Neuronal stem cell (in vitro differentiated cells): ENCODE measurements at regions not wholly inside any gene's neighbourhood (a gene's known extent, or its start where the extent isn't known, plus 50 kb on each side); places are given as distances from the start of the nearest gene placed in this dataset.

Experiments used
- DNase-seq: peaks from one replicate; pipeline ENCODE4 v3.0.0-alpha.2; 2013; ENCODE audit warnings: low spot score
- H2AFZ ChIP-seq: one replicate; pipeline ENCODE4 v1.6.1; 2013; ENCODE audit warnings: mild to moderate bottlenecking, low read length, inconsistent platforms
- H2AK5ac ChIP-seq: 2 replicates; pipeline ENCODE4 v1.6.1; 2013; ENCODE audit warnings: low read depth, mild to moderate bottlenecking, inconsistent platforms, low read length, moderate library complexity, mixed read lengths
- H2BK120ac ChIP-seq: 2 replicates; pipeline ENCODE4 v1.6.1; 2013; ENCODE audit warnings: low read depth, mild to moderate bottlenecking, inconsistent platforms, low read length, moderate library complexity, mixed read lengths
- H2BK12ac ChIP-seq: one replicate; pipeline ENCODE4 v1.6.1; 2013; ENCODE audit warnings: low read length, inconsistent platforms
- H2BK15ac ChIP-seq: 2 replicates; pipeline ENCODE4 v1.6.1; 2013; ENCODE audit warnings: mild to moderate bottlenecking, low read length, inconsistent platforms, mixed read lengths
- H2BK5ac ChIP-seq: one replicate; pipeline ENCODE4 v1.6.1; 2013; ENCODE audit warnings: inconsistent platforms, mild to moderate bottlenecking, low read length, moderate library complexity
- H3K14ac ChIP-seq: one replicate; pipeline ENCODE4 v1.6.1; 2013; ENCODE audit warnings: low read length, inconsistent platforms
- H3K18ac ChIP-seq: 2 replicates; pipeline ENCODE4 v1.6.1; 2013; ENCODE audit warnings: low read length, inconsistent platforms
- H3K23ac ChIP-seq: 2 replicates; pipeline ENCODE4 v1.6.1; 2013; ENCODE audit warnings: low read depth, mild to moderate bottlenecking, mixed read lengths, low read length, inconsistent platforms; ENCODE audit not compliant: poor library complexity
- H3K27ac ChIP-seq: replicated peaks from 3 replicates; pipeline ENCODE4 v1.5.1; 2013; ENCODE audit warnings: low read length, inconsistent platforms
- H3K27me3 ChIP-seq, 3 experiments: 2 replicates each; pipeline ENCODE4 v1.6.1; 2013; ENCODE audit warnings: low read length in 3 of 3, mild to moderate bottlenecking in 2 of 3, inconsistent platforms in 1 of 3, low read depth in 1 of 3, mixed read lengths in 1 of 3, moderate library complexity in 1 of 3; ENCODE audit not compliant: control insufficient read depth in 3 of 3, insufficient read depth in 3 of 3
- H3K36me3 ChIP-seq, 2 donors: replicated peaks in 1 of 2; 2 replicates each; pipeline ENCODE4 v1.6.1; 2013; ENCODE audit warnings: low read length in 2 of 2; ENCODE audit not compliant: control insufficient read depth in 2 of 2, insufficient read depth in 2 of 2
- H3K4ac ChIP-seq: 2 replicates; pipeline ENCODE4 v1.6.1; 2013; ENCODE audit warnings: inconsistent platforms, mild to moderate bottlenecking, low read length, moderate library complexity
- H3K4me1 ChIP-seq, 2 donors: 1 replicate in 1 of 2; 2 replicates in 1 of 2; pipeline ENCODE4 v1.6.1; 2013; ENCODE audit warnings: low read length in 2 of 2, low read depth in 1 of 2; ENCODE audit not compliant: control insufficient read depth in 2 of 2, insufficient read depth in 1 of 2
- H3K4me2 ChIP-seq: one replicate; pipeline ENCODE4 v1.6.1; 2013; ENCODE audit warnings: mild to moderate bottlenecking, low read length, inconsistent platforms; ENCODE audit not compliant: insufficient read depth, poor library complexity, severe bottlenecking
- H3K4me3 ChIP-seq, 2 donors: 2 replicates each; pipeline ENCODE4 v1.5.1; 2013; ENCODE audit warnings: low read length in 2 of 2, mild to moderate bottlenecking in 2 of 2, inconsistent platforms in 1 of 2, moderate library complexity in 1 of 2
- H3K79me1 ChIP-seq: one replicate; pipeline ENCODE4 v1.6.1; 2013; ENCODE audit warnings: low read depth, mild to moderate bottlenecking, inconsistent platforms, low read length, moderate library complexity
- H3K9ac ChIP-seq: one replicate; pipeline ENCODE4 v1.6.1; 2013; ENCODE audit warnings: mild to moderate bottlenecking, low read depth, low read length, inconsistent platforms; ENCODE audit not compliant: poor library complexity
- H3K9me3 ChIP-seq, 2 donors: replicated peaks in 1 of 2; 2 replicates each; pipeline versions ENCODE3 to v1.6.1; 2013; ENCODE audit warnings: low read length in 2 of 2, mild to moderate bottlenecking in 2 of 2, inconsistent platforms in 1 of 2, low read depth in 1 of 2, mixed read lengths in 1 of 2, moderate library complexity in 1 of 2; ENCODE audit not compliant: control insufficient read depth in 2 of 2, insufficient read depth in 1 of 2
- H4K8ac ChIP-seq: one replicate; pipeline ENCODE4 v1.6.1; 2013; ENCODE audit warnings: low read depth, mild to moderate bottlenecking, inconsistent platforms, low read length, moderate library complexity
- H4K91ac ChIP-seq: one replicate; pipeline ENCODE4 v1.6.1; 2013; ENCODE audit warnings: low read length, low read depth, mild to moderate bottlenecking, inconsistent platforms; ENCODE audit not compliant: poor library complexity
- WGBS, 2 donors: extraction: QIAGEN DNeasy Blood & Tissue Kit; methylation state at CpG; one replicate each; pipeline ENCODE4 v1.1.7; 2013; ENCODE audit warnings: missing lambda C conversion rate in 2 of 2, mixed read lengths in 1 of 2; ENCODE audit not compliant: insufficient read length in 2 of 2, insufficient replicate concordance in 1 of 2; ENCODE audit errors: extremely low coverage in 2 of 2; 5-methylcytosine and 5-hydroxymethylcytosine counted together

GRCh38 chr9:38200431-38200830, 131.4 kb upstream of the SHB start:
- Histone ChIP-seq H3K4me1 (peaks cover 0 to 13% of the 10 kb centered on the region in 2 donors), H3K79me1 (no peaks in the 10 kb centered on the region), H2AFZ (no peak overlapping the region), H2BK120ac (no peak overlapping the region), H3K9ac (no peak overlapping the region), H4K8ac (no peak overlapping the region), H3K9me3 (no peaks in the 10 kb centered on the region), H2BK15ac (no peak overlapping the region), H3K18ac (peak overlapping the region; percentile 17), H3K36me3 (no peaks in the 10 kb centered on the region), H3K14ac (no peak overlapping the region), H2BK5ac (no peak overlapping the region), H3K23ac (no peak overlapping the region), H2AK5ac (no peak overlapping the region), H3K27ac (no peak overlapping the region), H2BK12ac (no peak overlapping the region), H3K4me2 (no peak overlapping the region), H3K27me3 (no peaks in the 10 kb centered on the region), H3K4ac (no peak overlapping the region), H4K91ac (no peak overlapping the region), H3K4me3 (no peak overlapping the region)
- no CpG with 5 or more reads among the region's 9 CpGs for WGBS, 2 donors
- DNase-seq: no peak

GRCh38 chr9:38198140-38198539, 129.1 kb upstream of the SHB start:
- Histone ChIP-seq H3K4me2 (no peak overlapping the region), H3K27me3 (no peaks in the 10 kb centered on the region), H3K4me1 (peaks cover 0 to 8% of the 10 kb centered on the region in 2 donors), H2BK120ac (no peak overlapping the region), H3K4ac (no peak overlapping the region), H3K79me1 (no peaks in the 10 kb centered on the region), H2AFZ (no peak overlapping the region), H4K8ac (no peak overlapping the region), H2BK15ac (no peak overlapping the region), H3K18ac (no peak overlapping the region), H3K27ac (no peak overlapping the region), H2BK5ac (no peak overlapping the region), H3K9me3 (no peaks in the 10 kb centered on the region), H3K36me3 (no peaks in the 10 kb centered on the region), H3K23ac (no peak overlapping the region), H2BK12ac (no peak overlapping the region), H2AK5ac (no peak overlapping the region), H3K4me3 (no peak overlapping the region), H3K14ac (no peak overlapping the region), H4K91ac (no peak overlapping the region), H3K9ac (no peak overlapping the region)
- DNase-seq: no peak
- WGBS, 2 donors: no CpG with 5 or more reads among the region's 6 CpGs

- H3K36me3 ChIP-seq: no peaks in the 10 kb centered on the region
- WGBS, 2 donors: no CpG with 5 or more reads among the region's 3 CpGs
Measured at GRCh38 chr9:38196714-38197113, 127.7 kb upstream of the SHB start.

GRCh38 chr9:38195737-38196161, 126.7 kb upstream of the SHB start:
- H3K9ac ChIP-seq: no peak overlapping the region
- H4K8ac ChIP-seq: no peak overlapping the region
- H2AK5ac ChIP-seq: no peak overlapping the region
- H3K9me3 ChIP-seq: no peaks in the 10 kb centered on the region
- H4K91ac ChIP-seq: no peak overlapping the region
- no peak overlapping the region for H2AFZ ChIP-seq
- H3K4me2 ChIP-seq: no peak overlapping the region
- H3K14ac ChIP-seq: no peak overlapping the region
- WGBS, 2 donors: no CpG with 5 or more reads among the region's 7 CpGs
- no peak overlapping the region for H2BK15ac ChIP-seq
- H3K23ac ChIP-seq: no peak overlapping the region
- no peak overlapping the region for H3K27ac ChIP-seq
- H3K4ac ChIP-seq: no peak overlapping the region
- no peak overlapping the region for H2BK120ac ChIP-seq
- H3K36me3 ChIP-seq: no peaks in the 10 kb centered on the region
- H3K18ac ChIP-seq: no peak overlapping the region
- no peaks in the 10 kb centered on the region for H3K27me3 ChIP-seq
- H3K4me1 ChIP-seq: peaks cover 0 to 2% of the 10 kb centered on the region in 2 donors
- no peak overlapping the region for H2BK5ac ChIP-seq
- H3K4me3 ChIP-seq: no peak overlapping the region
- DNase-seq: no peak
- H2BK12ac ChIP-seq: no peak overlapping the region
- H3K79me1 ChIP-seq: no peaks in the 10 kb centered on the region

More at GRCh38 chr9:38196714-38197113, 127.7 kb upstream of the SHB start:
- Histone ChIP-seq H3K79me1 (no peaks in the 10 kb centered on the region), H3K9me3 (no peaks in the 10 kb centered on the region), H3K4ac (no peak overlapping the region), H3K27me3 (no peaks in the 10 kb centered on the region), H3K27ac (no peak overlapping the region), H2AK5ac (no peak overlapping the region), H3K14ac (no peak overlapping the region), H4K91ac (no peak overlapping the region), H2BK120ac (no peak overlapping the region), H3K4me1 (peaks cover 0 to 2% of the 10 kb centered on the region in 2 donors), H2AFZ (no peak overlapping the region), H3K4me3 (no peak overlapping the region), H2BK15ac (no peak overlapping the region), H2BK12ac (no peak overlapping the region), H2BK5ac (no peak overlapping the region), H3K9ac (no peak overlapping the region), H3K23ac (no peak overlapping the region), H4K8ac (no peak overlapping the region), H3K18ac (no peak overlapping the region), H3K4me2 (no peak overlapping the region)
- no peak for DNase-seq
